ENCODE measurements at regions not wholly inside any gene's neighbourhood (a gene's known extent, or its start where the extent isn't known, plus 50 kb on each side); places are given as distances from the start of the nearest gene placed in this dataset.

- no peak for DNase-seq
Observed at GRCh38 chr18:53800171-53800570, 424.3 kb downstream of the MBD2 start.

- no peak for DNase-seq
Observed at GRCh38 chr18:53799134-53799533, 425.3 kb downstream of the MBD2 start.

- no peak for DNase-seq
Observed at GRCh38 chr18:53798516-53798915, 426.0 kb downstream of the MBD2 start.

GRCh38 chr18:53797998-53798495, 426.4 kb downstream of the MBD2 start:
- DNase-seq, result no peak

GRCh38 chr18:53796040-53796729, 428.3 kb downstream of the MBD2 start:
- DNase-seq, result no peak

GRCh38 chr18:53795610-53796009, 428.9 kb downstream of the MBD2 start:
- DNase-seq, result no peak

- DNase-seq, result no peak
Observed at GRCh38 chr18:53795061-53795460, 429.4 kb downstream of the MBD2 start.

- no peak for DNase-seq
Observed at GRCh38 chr18:53792762-53793161, 431.7 kb downstream of the MBD2 start.

GRCh38 chr18:53790786-53791185, 433.7 kb downstream of the MBD2 start:
- no peak for DNase-seq

- DNase-seq, result no peak
Observed at GRCh38 chr18:53789376-53790247, 434.9 kb downstream of the MBD2 start.

GRCh38 chr18:53785811-53786210, 438.7 kb downstream of the MBD2 start:
- no peak for DNase-seq

- DNase-seq, result no peak
Observed at GRCh38 chr18:53784253-53784652, 440.2 kb downstream of the MBD2 start.

GRCh38 chr18:53780666-53781065, 443.8 kb downstream of the MBD2 start:
- no peak for DNase-seq

- no peak for DNase-seq
Observed at GRCh38 chr18:53772293-53772692, 452.2 kb downstream of the MBD2 start.

- no peak for DNase-seq
Observed at GRCh38 chr18:53771664-53772063, 452.8 kb downstream of the MBD2 start.

- DNase-seq, result no peak
Observed at GRCh38 chr18:53765211-53765610, 459.3 kb downstream of the MBD2 start.

GRCh38 chr18:53764086-53764485, 460.4 kb downstream of the MBD2 start:
- no peak for DNase-seq

- no peak for DNase-seq
Observed at GRCh38 chr18:53757328-53757727, 467.1 kb downstream of the MBD2 start.

GRCh38 chr18:53756610-53756972, 467.9 kb downstream of the MBD2 start:
- DNase-seq, result no peak

GRCh38 chr18:53755914-53756609, 468.4 kb downstream of the MBD2 start:
- DNase-seq, result no peak

GRCh38 chr18:53754154-53754553, 470.3 kb downstream of the MBD2 start:
- DNase-seq, result no peak

- DNase-seq, result no peak
Observed at GRCh38 chr18:53753601-53754000, 470.9 kb downstream of the MBD2 start.

- no peak for DNase-seq
Observed at GRCh38 chr18:53752781-53753367, 471.6 kb downstream of the MBD2 start.

Measured in activated CD4-positive, alpha-beta T cell treated with anti-CD3 and anti-CD28 coated beads, Interleukin-2, amount 50 U/mL, for 1 hour (primary cell).